Natural killer cell treated with Interleukin-12 subunit alpha and Interleukin-12 subunit beta and Interleukin-15 and Interleukin-18, amount 100 ng/mL, for 72 hours (primary cell): ENCODE measurements at regions not wholly inside any gene's neighbourhood (a gene's known extent, or its start where the extent isn't known, plus 50 kb on each side); places are given as distances from the start of the nearest gene placed in this dataset.

Source experiments
- ATAC-seq, 2 donors: fragments of 150-1000 bp; cut with Tn5 transposase in 1 of 2; sonication (Bioruptor Pico), chemical (Tn5 transposase) in 1 of 2; 2 replicates each; pipeline ENCODE4 v1.10.0; 2021
- DNase-seq: peaks from one replicate; pipeline ENCODE4 v3.0.0; 2022; ENCODE audit warnings: low spot score
- H3K27ac Mint-ChIP-seq, 2 donors: 1 replicate in 1 of 2; 2 replicates in 1 of 2; pipeline ENCODE4 v1.8.0; 2022; ENCODE audit warnings: mixed read lengths in 2 of 2, mild to moderate bottlenecking in 1 of 2, moderate library complexity in 1 of 2
- H3K27me3 Mint-ChIP-seq, 2 donors: 1 replicate in 1 of 2; 2 replicates in 1 of 2; pipeline ENCODE4 v1.8.0; 2022; ENCODE audit warnings: mixed read lengths in 2 of 2
- H3K36me3 Mint-ChIP-seq: one replicate; pipeline ENCODE4 v1.8.0; 2022; ENCODE audit warnings: mixed read lengths
- H3K4me1 Mint-ChIP-seq, 2 donors: 1 replicate in 1 of 2; 2 replicates in 1 of 2; pipeline ENCODE4 v1.8.0; 2022; ENCODE audit warnings: low read depth in 2 of 2, mixed read lengths in 2 of 2, mild to moderate bottlenecking in 1 of 2
- H3K4me3 Mint-ChIP-seq: one replicate; pipeline ENCODE4 v1.8.0; 2022; ENCODE audit warnings: mixed read lengths
- H3K9me3 Mint-ChIP-seq: 2 replicates; pipeline ENCODE4 v1.8.0; 2022; ENCODE audit warnings: mixed read lengths

DNA sequence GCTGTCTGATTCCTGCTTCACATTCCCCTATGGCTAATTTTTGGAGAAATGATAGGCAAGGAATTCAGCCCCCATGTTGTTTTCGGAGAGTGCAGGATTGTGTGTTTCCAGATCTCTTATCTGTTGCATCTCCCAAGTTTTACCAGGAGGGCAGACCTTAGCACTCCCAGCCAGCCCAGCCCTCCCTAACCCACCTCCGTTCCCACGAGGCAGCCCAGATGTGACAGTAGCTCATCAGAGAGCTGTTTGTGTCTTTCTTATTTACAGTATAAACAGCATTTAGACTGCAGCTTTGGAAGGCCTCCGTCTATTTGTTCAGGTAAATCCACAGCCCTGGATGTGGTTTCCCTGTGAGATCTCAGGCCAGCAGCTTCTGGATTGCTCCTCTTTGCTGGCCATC is 91.6 kb downstream of the THNSL2 start:
- Mint-ChIP-seq H3K4me3 (no peak overlapping the region), H3K36me3 (no peaks in the 10 kb centered on the region), H3K27ac (no peak overlapping the region), H3K9me3 (no peaks in the 10 kb centered on the region), H3K4me1 (peaks cover 5 to 6% of the 10 kb centered on the region in 2 donors), H3K27me3 (peaks cover 0 to 2% of the 10 kb centered on the region in 2 donors)
- DNase-seq (no peak), ATAC-seq (no peak)

DNA sequence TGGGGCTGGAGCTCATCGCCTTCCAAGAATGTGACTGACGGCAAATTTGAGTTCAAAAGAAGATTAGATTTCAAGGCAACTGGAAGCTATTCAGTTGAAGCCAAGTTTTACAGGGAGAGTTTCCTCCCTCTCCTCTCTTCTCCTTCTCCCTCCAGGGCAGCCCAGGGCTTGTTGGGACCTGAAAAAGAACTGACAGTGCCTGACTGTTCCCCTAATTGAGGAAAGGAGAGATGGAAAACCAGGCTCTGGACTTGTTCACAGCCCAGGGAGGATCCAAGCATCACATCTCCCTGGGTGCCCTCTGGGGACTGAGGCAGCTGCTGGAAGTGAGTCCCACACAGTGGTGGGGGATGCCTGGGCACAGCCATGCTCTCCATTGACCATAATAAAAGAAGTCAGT is 88.1 kb downstream of the THNSL2 start:
- H3K9me3 Mint-ChIP-seq: peaks cover 5% of the 10 kb centered on the region
- no peaks in the 10 kb centered on the region for H3K4me1 Mint-ChIP-seq
- no peak for ATAC-seq
- no peak overlapping the region for H3K4me3 Mint-ChIP-seq
- H3K27ac Mint-ChIP-seq: no peak overlapping the region
- DNase-seq: no peak
- peaks cover 6 to 7% of the 10 kb centered on the region in 2 donors for H3K27me3 Mint-ChIP-seq
- no peaks in the 10 kb centered on the region for H3K36me3 Mint-ChIP-seq

DNA sequence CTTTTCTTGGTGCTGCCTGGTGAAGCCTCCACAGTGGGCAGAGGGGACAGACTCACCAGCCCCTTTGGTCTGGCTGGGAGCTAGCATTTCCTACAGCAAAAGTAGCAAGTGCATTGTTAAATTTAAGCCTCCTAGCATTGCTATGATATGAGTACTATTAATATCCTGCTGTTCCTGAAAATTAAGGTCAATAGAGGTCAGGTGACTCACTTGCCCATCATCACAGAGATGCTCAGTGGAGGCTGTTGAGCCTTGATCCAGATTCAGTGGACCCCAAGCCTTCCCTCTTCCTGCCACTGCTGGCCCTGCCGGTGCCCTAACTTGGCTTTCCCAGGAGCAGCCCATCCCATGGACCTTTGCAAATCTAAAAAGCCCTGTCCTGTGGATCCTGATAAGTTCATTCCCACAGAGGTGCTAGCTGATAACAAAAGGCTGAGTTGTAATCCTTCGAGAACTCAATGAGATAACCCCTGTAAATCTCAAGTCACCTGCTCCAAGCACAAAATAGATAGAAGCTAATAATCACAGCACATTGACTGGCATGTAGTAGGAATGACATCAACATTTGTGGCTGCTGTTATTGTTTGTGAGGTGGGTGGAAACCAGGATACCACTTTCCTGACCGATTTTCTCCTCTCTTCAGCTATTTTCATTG is 84.4 kb downstream of the THNSL2 start:
- DNase-seq: no peak
- no peak for ATAC-seq
- Mint-ChIP-seq H3K27me3 (peaks cover 16 to 17% of the 10 kb centered on the region in 2 donors), H3K27ac (no peak overlapping the region), H3K4me1 (peaks cover 0 to 5% of the 10 kb centered on the region in 2 donors), H3K9me3 (peaks cover 5% of the 10 kb centered on the region), H3K36me3 (no peaks in the 10 kb centered on the region), H3K4me3 (no peak overlapping the region)

DNA sequence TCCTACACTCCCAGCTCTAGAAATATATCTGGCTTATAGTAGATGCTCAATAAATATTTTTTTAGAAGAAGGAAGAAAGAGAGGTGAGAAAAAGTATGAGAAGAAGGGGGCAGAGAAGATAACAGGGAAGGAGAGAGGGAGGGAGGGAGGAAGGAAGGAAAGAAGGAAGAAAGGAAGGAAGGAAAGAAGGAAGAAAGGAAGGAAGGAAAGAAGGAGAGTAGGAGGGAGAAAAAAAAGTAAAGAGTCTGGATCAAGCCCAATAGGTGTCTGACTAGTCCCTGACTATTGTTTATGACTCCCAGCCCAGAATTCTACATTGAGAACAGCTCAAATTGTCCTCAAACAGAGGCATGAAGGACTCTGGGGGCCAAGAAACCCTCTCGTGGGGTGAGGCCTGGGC is 83.9 kb downstream of the THNSL2 start:
- Mint-ChIP-seq H3K4me1 (peaks cover 0 to 5% of the 10 kb centered on the region in 2 donors), H3K36me3 (no peaks in the 10 kb centered on the region), H3K27ac (no peak overlapping the region), H3K27me3 (peaks cover 17 to 20% of the 10 kb centered on the region in 2 donors), H3K4me3 (no peak overlapping the region), H3K9me3 (peaks cover 5% of the 10 kb centered on the region)
- DNase-seq: no peak
- no peak for ATAC-seq

DNA sequence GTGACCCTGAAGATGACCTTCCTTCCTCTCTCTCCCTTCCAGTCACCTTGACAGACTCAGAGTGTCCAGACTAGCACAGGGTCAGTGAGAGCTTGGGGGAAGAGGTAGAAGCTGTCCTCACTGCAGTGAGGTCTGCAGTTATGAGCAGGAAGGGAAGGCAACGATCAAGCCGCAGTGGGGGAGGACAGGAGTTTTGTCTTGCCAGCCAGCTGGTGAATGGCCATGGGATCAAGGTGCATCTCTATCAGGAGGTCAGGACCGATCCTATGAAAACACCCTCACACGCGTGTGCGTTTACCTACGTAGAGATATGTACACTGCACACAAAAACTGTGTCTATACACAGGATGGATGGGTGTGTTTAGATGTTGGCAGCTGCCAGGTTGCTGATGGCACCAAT is 83.2 kb downstream of the THNSL2 start:
- no peak overlapping the region for H3K27ac Mint-ChIP-seq
- peaks cover 0 to 5% of the 10 kb centered on the region in 2 donors for H3K4me1 Mint-ChIP-seq
- DNase-seq (no peak), ATAC-seq (no peak)
- H3K4me3 Mint-ChIP-seq: no peak overlapping the region
- H3K27me3 Mint-ChIP-seq: peaks cover 17 to 20% of the 10 kb centered on the region in 2 donors
- peaks cover 5% of the 10 kb centered on the region for H3K9me3 Mint-ChIP-seq
- H3K36me3 Mint-ChIP-seq: no peaks in the 10 kb centered on the region

DNA sequence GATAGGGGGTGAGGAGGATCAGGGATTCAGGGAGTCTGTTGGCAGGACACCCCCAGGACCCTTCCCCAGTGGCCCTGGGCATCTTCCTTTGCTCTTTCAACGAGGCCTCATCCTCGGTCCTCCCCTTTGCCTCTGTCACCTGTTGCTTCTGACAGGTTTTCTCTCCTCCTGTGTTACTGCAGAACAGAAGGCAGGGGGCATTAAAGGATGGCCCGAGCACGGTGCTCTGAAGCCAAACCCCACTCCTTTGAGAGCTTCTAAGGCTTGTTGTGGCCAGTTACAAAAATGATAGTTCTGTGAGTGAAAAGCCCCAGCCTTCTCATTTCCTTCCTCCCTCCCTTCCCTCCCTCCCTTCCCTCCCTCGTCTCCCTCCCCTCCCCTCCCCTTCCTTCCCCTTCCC is 82.5 kb downstream of the THNSL2 start:
- Mint-ChIP-seq H3K27ac (no peak overlapping the region), H3K4me3 (no peak overlapping the region), H3K36me3 (no peaks in the 10 kb centered on the region), H3K4me1 (peaks cover 0 to 5% of the 10 kb centered on the region in 2 donors), H3K27me3 (peaks cover 17 to 24% of the 10 kb centered on the region in 2 donors), H3K9me3 (peaks cover 5% of the 10 kb centered on the region)
- ATAC-seq (no peak), DNase-seq (no peak)

DNA sequence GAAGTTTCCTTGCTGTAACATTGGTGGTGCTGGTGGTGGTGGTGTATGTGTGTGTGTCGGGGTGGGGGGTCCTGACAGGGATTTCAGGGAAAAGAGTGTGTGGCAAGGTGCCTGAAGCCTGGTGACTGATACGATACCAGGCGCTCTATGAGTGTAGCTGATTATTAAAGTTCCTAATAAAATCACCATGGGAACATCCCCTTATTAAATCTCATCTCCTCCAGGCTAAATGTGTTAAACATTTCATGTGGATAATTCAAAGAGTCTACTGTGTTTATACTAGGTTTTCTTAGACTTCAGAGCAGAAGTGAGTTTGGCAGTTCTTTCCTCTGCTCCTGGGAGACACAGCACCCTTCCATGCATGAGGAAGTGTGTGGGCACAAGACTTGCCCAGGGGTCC is 82.0 kb downstream of the THNSL2 start:
- Mint-ChIP-seq H3K27me3 (peaks cover 17 to 24% of the 10 kb centered on the region in 2 donors), H3K4me1 (peaks cover 0 to 5% of the 10 kb centered on the region in 2 donors)

DNA sequence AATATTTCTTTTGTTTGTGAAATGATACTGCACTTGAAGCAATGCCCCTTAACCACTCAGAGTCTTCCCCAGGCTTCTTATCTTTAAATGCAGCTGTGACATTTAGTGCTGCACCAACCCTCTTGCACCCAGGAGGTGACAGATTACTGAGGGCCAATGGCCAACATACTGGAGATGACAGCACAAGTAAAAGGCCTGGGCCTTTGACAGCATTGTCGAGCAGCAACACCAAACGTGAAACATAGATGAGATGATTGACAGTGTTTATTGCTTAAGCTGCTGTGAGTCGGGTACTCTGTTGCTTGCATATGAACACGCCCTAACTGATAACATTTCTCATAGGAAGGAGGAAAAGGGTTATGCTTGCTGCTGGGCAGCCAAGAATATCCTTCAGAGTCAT is 80.3 kb downstream of the THNSL2 start:
- ATAC-seq: no peak
- Mint-ChIP-seq H3K27ac (no peak overlapping the region), H3K36me3 (no peaks in the 10 kb centered on the region), H3K9me3 (no peaks in the 10 kb centered on the region), H3K4me3 (no peak overlapping the region), H3K27me3 (peaks cover 17 to 22% of the 10 kb centered on the region in 2 donors), H3K4me1 (peaks cover 0 to 5% of the 10 kb centered on the region in 2 donors)
- DNase-seq: no peak

More for the DNA sequence above, 82.0 kb downstream of the THNSL2 start:
- no peak for ATAC-seq
- Mint-ChIP-seq H3K4me3 (no peak overlapping the region), H3K9me3 (peaks cover 5% of the 10 kb centered on the region), H3K36me3 (no peaks in the 10 kb centered on the region), H3K27ac (no peak overlapping the region)
- no peak for DNase-seq

DNA sequence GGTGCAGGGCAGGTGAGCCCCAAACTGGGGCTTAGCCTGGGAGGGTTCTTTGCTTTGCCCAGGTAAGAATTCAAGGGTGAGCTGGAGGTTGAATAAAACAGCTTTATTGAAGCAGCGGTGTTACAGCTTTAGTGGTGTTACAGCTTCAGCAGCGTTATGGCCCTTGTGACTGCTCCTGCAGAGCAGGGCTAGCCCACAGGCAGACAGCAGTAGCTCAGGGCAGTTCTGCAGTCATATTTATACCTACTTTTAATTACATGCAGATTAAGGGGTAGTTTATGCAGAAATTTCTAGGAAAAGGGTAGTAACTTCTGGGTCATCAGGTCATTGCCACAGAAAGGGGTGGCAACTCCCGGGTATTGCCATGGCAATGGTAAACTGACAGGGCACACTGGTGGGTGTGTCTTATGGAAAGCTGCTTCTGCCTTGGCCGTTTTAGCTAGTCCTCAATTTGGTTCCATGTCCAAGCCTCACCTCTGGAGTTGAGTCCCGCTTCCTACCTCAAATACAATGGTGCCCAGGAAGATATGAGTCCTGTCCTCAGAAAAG is 78.2 kb downstream of the THNSL2 start:
- Mint-ChIP-seq H3K36me3 (no peaks in the 10 kb centered on the region), H3K4me1 (peaks cover 0 to 5% of the 10 kb centered on the region in 2 donors), H3K27ac (no peak overlapping the region), H3K9me3 (no peaks in the 10 kb centered on the region), H3K27me3 (peaks cover 11 to 22% of the 10 kb centered on the region in 2 donors), H3K4me3 (no peak overlapping the region)
- no peak for ATAC-seq
- no peak for DNase-seq

DNA sequence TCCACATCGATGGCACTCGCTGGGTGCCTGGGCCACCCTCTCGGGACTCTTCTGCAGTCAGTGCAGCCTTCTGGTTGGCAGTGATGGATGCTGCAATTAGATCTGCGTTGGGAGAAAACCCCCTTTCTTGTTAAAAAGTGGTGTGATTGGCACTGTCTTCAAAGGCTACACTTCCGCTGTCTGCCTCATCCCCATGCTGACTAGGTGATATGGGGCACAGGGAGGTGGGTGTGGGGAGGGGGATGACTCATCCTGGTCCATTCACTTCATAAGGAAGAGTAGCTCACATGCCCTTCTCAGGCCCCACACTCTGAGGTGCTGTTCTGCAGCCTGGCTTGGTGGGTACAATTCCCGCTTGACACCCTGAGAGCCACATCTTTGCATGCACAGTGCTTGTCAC is 77.4 kb downstream of the THNSL2 start:
- ATAC-seq (peak in 1 of 2 donors; percentile 33), DNase-seq (no peak)
- Mint-ChIP-seq H3K27ac (no peak overlapping the region), H3K27me3 (peaks cover 7 to 22% of the 10 kb centered on the region in 2 donors), H3K4me3 (no peak overlapping the region), H3K4me1 (peaks cover 0 to 2% of the 10 kb centered on the region in 2 donors), H3K36me3 (peaks cover 5% of the 10 kb centered on the region), H3K9me3 (no peaks in the 10 kb centered on the region)

DNA sequence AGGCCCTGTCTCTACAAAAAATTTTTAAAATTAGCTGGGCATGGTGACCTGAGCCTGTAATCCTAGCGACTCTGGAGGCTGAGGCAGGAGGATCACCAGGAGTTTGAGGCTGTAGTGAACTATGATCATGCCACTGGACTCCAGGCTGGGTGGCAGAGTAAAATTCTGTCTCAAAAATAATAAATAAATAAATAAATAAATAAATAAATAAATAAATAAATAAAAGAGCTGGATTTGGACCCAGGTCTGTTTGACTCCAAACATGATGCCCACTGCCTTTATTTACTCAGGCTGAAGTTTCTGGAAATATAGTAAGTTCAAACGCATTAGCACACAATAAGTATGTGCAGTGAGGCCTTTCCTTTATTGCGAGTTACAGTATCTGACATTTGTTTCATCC is 75.0 kb downstream of the THNSL2 start:
- Mint-ChIP-seq H3K27ac (no peak overlapping the region), H3K9me3 (no peaks in the 10 kb centered on the region), H3K4me1 (peaks cover 5 to 7% of the 10 kb centered on the region in 2 donors), H3K27me3 (peaks cover 0 to 15% of the 10 kb centered on the region in 2 donors), H3K4me3 (no peak overlapping the region), H3K36me3 (peaks cover 5% of the 10 kb centered on the region)
- ATAC-seq (no peak), DNase-seq (no peak)

DNA sequence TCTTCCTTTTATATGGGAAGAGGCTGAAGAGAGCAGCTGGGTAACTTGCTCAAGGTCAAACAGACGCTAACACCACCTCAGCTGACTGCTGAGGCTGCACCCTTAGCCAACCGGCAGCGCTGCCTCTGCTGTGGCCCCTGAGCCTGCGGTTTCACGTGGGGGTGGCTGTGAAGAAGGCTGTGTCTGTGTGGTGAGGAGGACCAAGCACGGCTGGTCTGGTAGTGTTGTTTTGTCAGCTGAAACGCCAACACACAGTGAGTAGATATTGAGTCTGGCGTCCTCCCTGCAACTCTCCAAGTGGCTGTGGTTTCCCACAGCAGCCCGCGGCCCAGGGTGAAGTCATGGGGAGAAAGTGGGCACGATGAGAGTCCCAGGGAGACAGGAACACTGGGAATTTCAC is 69.6 kb downstream of the THNSL2 start:
- H3K27me3 Mint-ChIP-seq: peaks cover 0 to 4% of the 10 kb centered on the region in 2 donors
- no peaks in the 10 kb centered on the region for H3K9me3 Mint-ChIP-seq
- peak overlapping the region; percentile 51 for H3K4me3 Mint-ChIP-seq
- peaks cover 5% of the 10 kb centered on the region for H3K36me3 Mint-ChIP-seq
- peak overlapping the region in 1 of 2 donors; percentile 19 for H3K27ac Mint-ChIP-seq
- ATAC-seq (peak; percentile 90 to 92), DNase-seq (peak; percentile 71)
- H3K4me1 Mint-ChIP-seq: peaks cover 12 to 22% of the 10 kb centered on the region in 2 donors

DNA sequence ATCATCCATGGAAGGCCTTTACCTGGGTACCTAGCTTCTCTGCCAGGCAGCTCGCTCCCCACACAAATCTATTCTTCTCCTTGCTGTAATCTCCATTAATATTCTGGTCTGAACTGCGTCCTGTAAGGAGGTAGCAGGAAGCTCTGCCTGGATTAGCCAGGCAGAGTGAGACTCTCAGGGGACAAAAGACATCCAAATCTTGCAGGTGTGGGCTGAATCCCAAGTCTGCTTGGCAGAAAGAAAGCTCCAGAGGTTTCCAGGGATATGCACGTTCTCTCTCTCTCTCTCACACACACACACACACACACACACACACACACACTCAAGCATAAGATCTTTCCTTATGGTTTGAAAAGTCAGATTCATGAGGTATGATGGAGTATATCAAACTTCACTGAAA is 66.5 kb downstream of the THNSL2 start:
- H3K4me3 Mint-ChIP-seq: no peak overlapping the region
- ATAC-seq (no peak), DNase-seq (no peak)
- peaks cover 12 to 22% of the 10 kb centered on the region in 2 donors for H3K4me1 Mint-ChIP-seq
- no peaks in the 10 kb centered on the region for H3K36me3 Mint-ChIP-seq
- peaks cover 4 to 5% of the 10 kb centered on the region in 2 donors for H3K27me3 Mint-ChIP-seq
- H3K27ac Mint-ChIP-seq: no peak overlapping the region
- no peaks in the 10 kb centered on the region for H3K9me3 Mint-ChIP-seq
